Neural progenitor cell (in vitro differentiated cells): ENCODE measurements at regions not wholly inside any gene's neighbourhood (a gene's known extent, or its start where the extent isn't known, plus 50 kb on each side); places are given as distances from the start of the nearest gene placed in this dataset.

Source experiments
- DNase-seq: peaks from one replicate; pipeline ENCODE4 v3.0.0-alpha.2; 2016; ENCODE audit warnings: low spot score
- H2AFZ ChIP-seq: fragments of 200-600 bp; sonication (generic); replicated peaks from 2 replicates; pipeline ENCODE4 v1.6.1; 2016; ENCODE audit warnings: antibody characterized with exemption
- H3F3A ChIP-seq: fragments of 200-600 bp; sonication (generic); 2 replicates; pipeline ENCODE4 v1.6.1; 2016; ENCODE audit warnings: antibody characterized with exemption, low read depth
- H3K27ac ChIP-seq: fragments of 200-600 bp; sonication (generic); 2 replicates; pipeline ENCODE4 v1.5.1; 2016; ENCODE audit warnings: mild to moderate bottlenecking
- H3K27me3 ChIP-seq: fragments of 200-600 bp; sonication (generic); 2 replicates; pipeline ENCODE4 v1.6.1; 2016; ENCODE audit warnings: mild to moderate bottlenecking, moderate library complexity
- H3K36me3 ChIP-seq: fragments of 200-600 bp; sonication (generic); 2 replicates; pipeline ENCODE4 v1.5.1; 2016
- H3K4me1 ChIP-seq: fragments of 200-600 bp; sonication (generic); 2 replicates; pipeline ENCODE4 v1.6.1; 2016; ENCODE audit warnings: mixed run types
- H3K4me2 ChIP-seq: fragments of 200-600 bp; sonication (generic); 2 replicates; pipeline ENCODE4 v1.6.1; 2016
- H3K4me3 ChIP-seq: fragments of 200-600 bp; sonication (generic); 2 replicates; pipeline ENCODE4 v1.5.1; 2016
- H3K79me2 ChIP-seq: fragments of 200-600 bp; sonication (generic); 2 replicates; pipeline ENCODE4 v1.6.1; 2016; ENCODE audit warnings: low read depth
- H3K9ac ChIP-seq: fragments of 200-600 bp; sonication (generic); 2 replicates; pipeline ENCODE4 v1.6.1; 2016
- H3K9me3 ChIP-seq: fragments of 200-600 bp; sonication (generic); 2 replicates; pipeline ENCODE4 v1.5.1; 2016; ENCODE audit warnings: low read depth
- H4K20me1 ChIP-seq: fragments of 200-600 bp; sonication (generic); 2 replicates; pipeline ENCODE4 v1.6.1; 2016; ENCODE audit warnings: low read depth
- H3K27ac Mint-ChIP-seq: 3 replicates; pipeline ENCODE4 v1.8.0; 2021; ENCODE audit warnings: mixed read lengths
- H3K27me3 Mint-ChIP-seq: 2 replicates; pipeline ENCODE4 v1.8.0; 2022; ENCODE audit warnings: low read depth, mild to moderate bottlenecking, inconsistent platforms, moderate library complexity, mixed read lengths; ENCODE audit not compliant: insufficient read depth
- H3K36me3 Mint-ChIP-seq: 3 replicates; pipeline ENCODE4 v1.8.0; 2021; ENCODE audit warnings: mixed read lengths
- H3K4me1 Mint-ChIP-seq: 3 replicates; pipeline ENCODE4 v1.8.0; 2021; ENCODE audit warnings: mixed read lengths
- H3K4me3 Mint-ChIP-seq: 3 replicates; pipeline ENCODE4 v1.8.0; 2021; ENCODE audit warnings: mild to moderate bottlenecking, moderate library complexity, mixed read lengths
- H3K9me3 Mint-ChIP-seq: 3 replicates; pipeline ENCODE4 v1.8.0; 2020; ENCODE audit warnings: mixed read lengths
- EZH2 ChIP-seq: fragments of 200-600 bp; sonication (generic); IDR thresholded peaks from 2 replicates; pipeline ENCODE4 v1.6.1; 2017; ENCODE audit warnings: antibody characterized with exemption, mild to moderate bottlenecking, moderate library complexity
- EZH2phosphoT487 ChIP-seq: fragments of 200-600 bp; sonication (generic); IDR thresholded peaks from 2 replicates; pipeline ENCODE4 v1.6.1; 2017; ENCODE audit warnings: antibody characterized with exemption
- TF ChIP-seq, protein P1 (sequence below): fragments of 200-600 bp; sonication (generic); IDR thresholded peaks from 2 replicates; pipeline ENCODE4 v1.5.1; 2017; ENCODE audit warnings: antibody characterized with exemption, mild to moderate bottlenecking

- peaks cover 7% of the 10 kb centered on the region for H3K4me1 Mint-ChIP-seq
- Histone ChIP-seq H3K79me2 (no peaks in the 10 kb centered on the region), H3K9me3 (no peaks in the 10 kb centered on the region), H3F3A (no peaks in the 10 kb centered on the region), H3K4me1 (no peaks in the 10 kb centered on the region), H2AFZ (no peak overlapping the region), H4K20me1 (no peaks in the 10 kb centered on the region), H3K27ac (no peak overlapping the region), H3K4me2 (no peak overlapping the region), H3K36me3 (no peaks in the 10 kb centered on the region), H3K4me3 (no peak overlapping the region), H3K27me3 (no peaks in the 10 kb centered on the region), H3K9ac (no peak overlapping the region)
- peaks cover 9% of the 10 kb centered on the region for H3K27me3 Mint-ChIP-seq
- no peaks in the 10 kb centered on the region for H3K36me3 Mint-ChIP-seq
- H3K9me3 Mint-ChIP-seq = no peaks in the 10 kb centered on the region
- TF ChIP-seq, protein P1, sequence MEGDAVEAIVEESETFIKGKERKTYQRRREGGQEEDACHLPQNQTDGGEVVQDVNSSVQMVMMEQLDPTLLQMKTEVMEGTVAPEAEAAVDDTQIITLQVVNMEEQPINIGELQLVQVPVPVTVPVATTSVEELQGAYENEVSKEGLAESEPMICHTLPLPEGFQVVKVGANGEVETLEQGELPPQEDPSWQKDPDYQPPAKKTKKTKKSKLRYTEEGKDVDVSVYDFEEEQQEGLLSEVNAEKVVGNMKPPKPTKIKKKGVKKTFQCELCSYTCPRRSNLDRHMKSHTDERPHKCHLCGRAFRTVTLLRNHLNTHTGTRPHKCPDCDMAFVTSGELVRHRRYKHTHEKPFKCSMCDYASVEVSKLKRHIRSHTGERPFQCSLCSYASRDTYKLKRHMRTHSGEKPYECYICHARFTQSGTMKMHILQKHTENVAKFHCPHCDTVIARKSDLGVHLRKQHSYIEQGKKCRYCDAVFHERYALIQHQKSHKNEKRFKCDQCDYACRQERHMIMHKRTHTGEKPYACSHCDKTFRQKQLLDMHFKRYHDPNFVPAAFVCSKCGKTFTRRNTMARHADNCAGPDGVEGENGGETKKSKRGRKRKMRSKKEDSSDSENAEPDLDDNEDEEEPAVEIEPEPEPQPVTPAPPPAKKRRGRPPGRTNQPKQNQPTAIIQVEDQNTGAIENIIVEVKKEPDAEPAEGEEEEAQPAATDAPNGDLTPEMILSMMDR = no peak
- no peak for TF ChIP-seq EZH2
- TF ChIP-seq EZH2phosphoT487 = no peak
- no peak overlapping the region for H3K27ac Mint-ChIP-seq
- no peak overlapping the region for H3K4me3 Mint-ChIP-seq
- DNase-seq = no peak
These were observed 105.7 kb upstream of the ANO1 start for GRCh38 chr11:69972351-69972802.

GRCh38 chr11:69974528-69974927, 103.6 kb upstream of the ANO1 start:
- Histone ChIP-seq H3K9ac (no peak overlapping the region), H3K27ac (no peak overlapping the region), H2AFZ (no peak overlapping the region), H3K4me2 (no peak overlapping the region), H3K4me1 (peaks cover 10% of the 10 kb centered on the region), H3F3A (no peaks in the 10 kb centered on the region), H4K20me1 (no peaks in the 10 kb centered on the region), H3K4me3 (no peak overlapping the region), H3K36me3 (no peaks in the 10 kb centered on the region), H3K9me3 (no peaks in the 10 kb centered on the region), H3K27me3 (no peaks in the 10 kb centered on the region), H3K79me2 (no peaks in the 10 kb centered on the region)
- H3K36me3 Mint-ChIP-seq = no peaks in the 10 kb centered on the region
- TF ChIP-seq, protein P1 = no peak
- TF ChIP-seq EZH2phosphoT487 (no peak), EZH2 (no peak)
- DNase-seq = no peak
- H3K27ac Mint-ChIP-seq = no peak overlapping the region
- no peak overlapping the region for H3K4me3 Mint-ChIP-seq
- H3K9me3 Mint-ChIP-seq = no peaks in the 10 kb centered on the region
- H3K4me1 Mint-ChIP-seq = peaks cover 13% of the 10 kb centered on the region
- peaks cover 12% of the 10 kb centered on the region for H3K27me3 Mint-ChIP-seq

GRCh38 chr11:69975822-69976221, 102.3 kb upstream of the ANO1 start:
- Histone ChIP-seq H4K20me1 (no peaks in the 10 kb centered on the region), H3F3A (no peaks in the 10 kb centered on the region), H3K79me2 (no peaks in the 10 kb centered on the region), H3K36me3 (no peaks in the 10 kb centered on the region), H3K4me1 (peaks cover 10% of the 10 kb centered on the region), H3K9ac (no peak overlapping the region), H3K27me3 (no peaks in the 10 kb centered on the region), H3K9me3 (no peaks in the 10 kb centered on the region), H3K27ac (no peak overlapping the region), H3K4me2 (no peak overlapping the region), H3K4me3 (no peak overlapping the region), H2AFZ (no peak overlapping the region)
- Mint-ChIP-seq H3K9me3 (no peaks in the 10 kb centered on the region), H3K27ac (no peak overlapping the region), H3K4me1 (peaks cover 8% of the 10 kb centered on the region), H3K4me3 (no peak overlapping the region), H3K36me3 (no peaks in the 10 kb centered on the region), H3K27me3 (peaks cover 8% of the 10 kb centered on the region)
- no peak for DNase-seq
- TF ChIP-seq EZH2phosphoT487 = no peak
- TF ChIP-seq EZH2 = no peak
- TF ChIP-seq, protein P1 = no peak
